Neural cell (in vitro differentiated cells): ENCODE measurements at regions not wholly inside any gene's neighbourhood (a gene's known extent, or its start where the extent isn't known, plus 50 kb on each side); places are given as distances from the start of the nearest gene placed in this dataset.

Source experiments
- H2AFZ ChIP-seq: fragments of 200-600, 300-800 bp; sonication (generic), shearing (Covaris generic); 2 replicates; pipeline ENCODE4 v1.6.0; 2014; ENCODE audit warnings: low read depth, mild to moderate bottlenecking, antibody characterized with exemption, low read length, moderate library complexity
- H3F3A ChIP-seq: fragments of 200-600 bp; shearing (Covaris generic); 2 replicates; pipeline ENCODE4 v1.6.1; 2016; ENCODE audit warnings: mild to moderate bottlenecking, moderate library complexity, mixed read lengths, antibody characterized with exemption, low read length; ENCODE audit not compliant: insufficient read depth, poor library complexity, severe bottlenecking
- H3K27ac ChIP-seq: fragments of 200-600, 300-800 bp; sonication (generic), shearing (Covaris generic); 2 replicates; pipeline ENCODE4 v1.5.1; 2014; ENCODE audit warnings: mild to moderate bottlenecking, low read length, moderate library complexity
- H3K27me3 ChIP-seq: fragments of 300-800, 200-600 bp; sonication (generic), shearing (Covaris generic); 2 replicates; pipeline ENCODE4 v1.6.0; 2014; ENCODE audit warnings: mild to moderate bottlenecking, low read depth, low read length, moderate library complexity; ENCODE audit not compliant: insufficient read depth
- H3K36me3 ChIP-seq: fragments of 300-800, 200-600 bp; sonication (generic), shearing (Covaris generic); 2 replicates; pipeline ENCODE4 v1.5.1; 2014; ENCODE audit warnings: mild to moderate bottlenecking, antibody characterized with exemption, low read length, moderate library complexity; ENCODE audit not compliant: insufficient read depth
- H3K4me2 ChIP-seq: fragments of 300-800, 200-600 bp; sonication (generic), shearing (Covaris generic); 2 replicates; pipeline ENCODE4 v1.6.0; 2014; ENCODE audit warnings: mild to moderate bottlenecking, low read length
- H3K4me3 ChIP-seq: fragments of 300-800, 200-600 bp; sonication (generic), shearing (Covaris generic); 2 replicates; pipeline ENCODE4 v1.5.1; 2014; ENCODE audit warnings: mild to moderate bottlenecking, low read length, moderate library complexity
- H3K79me2 ChIP-seq: fragments of 200-600 bp; shearing (Covaris generic); replicated peaks from 2 replicates; pipeline ENCODE4 v1.6.0; 2014; ENCODE audit warnings: mild to moderate bottlenecking, low read length, moderate library complexity; ENCODE audit not compliant: insufficient read depth
- H3K9ac ChIP-seq: fragments of 300-800, 200-600 bp; sonication (generic), shearing (Covaris generic); 2 replicates; pipeline ENCODE4 v1.6.1; 2016; ENCODE audit warnings: mild to moderate bottlenecking, low read length, mixed read lengths
- H3K9me2 ChIP-seq: fragments of 200-600 bp; shearing (Covaris generic); 2 replicates; pipeline ENCODE4 v1.6.1; 2016; ENCODE audit warnings: mild to moderate bottlenecking, low read length, mixed read lengths; ENCODE audit not compliant: insufficient read depth
- H3K9me3 ChIP-seq: fragments of 200-600, 300-800 bp; sonication (generic), shearing (Covaris generic); 2 replicates; pipeline ENCODE4 v1.6.1; 2016; ENCODE audit warnings: mild to moderate bottlenecking, mixed run types, low read length, moderate library complexity, mixed read lengths
- H4K20me1 ChIP-seq: fragments of 200-600 bp; shearing (Covaris generic); 2 replicates; pipeline ENCODE4 v1.6.1; 2016; ENCODE audit warnings: mild to moderate bottlenecking, mixed run types; ENCODE audit not compliant: insufficient read depth
- CTCF ChIP-seq: fragments of 450-650 bp; IDR thresholded peaks from 2 replicates; pipeline ENCODE4 v1.5.1; 2014; ENCODE audit warnings: antibody characterized with exemption, mild to moderate bottlenecking, moderate library complexity; ENCODE audit not compliant: poor library complexity, severe bottlenecking
- EP300 ChIP-seq: fragments of 450-650 bp; conservative IDR thresholded peaks from 2 replicates; pipeline ENCODE4 v1.6.1; 2014; ENCODE audit warnings: antibody characterized with exemption, mild to moderate bottlenecking, moderate library complexity; ENCODE audit not compliant: poor library complexity, severe bottlenecking
- EZH2 ChIP-seq: fragments of 200-600, 300-800 bp; shearing (Covaris generic), sonication (generic); IDR thresholded peaks from 2 replicates; pipeline ENCODE4 v1.6.1; 2014; ENCODE audit warnings: antibody characterized with exemption, low read length, borderline replicate concordance, mild to moderate bottlenecking; ENCODE audit not compliant: insufficient read depth, poor library complexity, severe bottlenecking
- MXI1 ChIP-seq: fragments of 450-650 bp; conservative IDR thresholded peaks from 2 replicates; pipeline ENCODE4 v1.6.1; 2014; ENCODE audit warnings: antibody characterized with exemption, mild to moderate bottlenecking; ENCODE audit not compliant: poor library complexity, severe bottlenecking
- POLR2AphosphoS5 ChIP-seq: IDR thresholded peaks from 2 replicates; pipeline ENCODE4 v1.6.1; 2012
- RAD21 ChIP-seq: fragments of 450-650 bp; conservative IDR thresholded peaks from 2 replicates; pipeline ENCODE4 v1.6.1; 2014; ENCODE audit warnings: antibody characterized with exemption, mild to moderate bottlenecking, moderate library complexity
- REST ChIP-seq: IDR thresholded peaks from 2 replicates; pipeline ENCODE4 v1.6.1; 2012; ENCODE audit warnings: borderline replicate concordance
- SMC3 ChIP-seq: fragments of 450-650 bp; conservative IDR thresholded peaks from 2 replicates; pipeline ENCODE4 v1.6.1; 2014; ENCODE audit warnings: antibody characterized with exemption, mild to moderate bottlenecking, moderate library complexity; ENCODE audit not compliant: poor library complexity
- TAF1 ChIP-seq: IDR thresholded peaks from 2 replicates; pipeline ENCODE4 v1.6.1; 2012; ENCODE audit warnings: low read depth

- Histone ChIP-seq H4K20me1 (no peaks in the 10 kb centered on the region), H3K4me2 (no peak overlapping the region), H3K9me3 (peaks cover 16% of the 10 kb centered on the region), H3K79me2 (no peaks in the 10 kb centered on the region), H2AFZ (no peak overlapping the region), H3K9me2 (no peaks in the 10 kb centered on the region), H3K9ac (no peak overlapping the region), H3K27ac (no peak overlapping the region), H3K36me3 (no peaks in the 10 kb centered on the region), H3K27me3 (peaks cover 100% of the 10 kb centered on the region), H3F3A (no peaks in the 10 kb centered on the region), H3K4me3 (peak overlapping the region; percentile 56)
- TF ChIP-seq EZH2 (no peak), POLR2AphosphoS5 (no peak)
Measured at GRCh38 chr1:147080671-147081394, 91.4 kb downstream of the PRKAB2 start.

GRCh38 chr1:147080006-147080661, 92.1 kb downstream of the PRKAB2 start:
- Histone ChIP-seq H3K36me3 (no peaks in the 10 kb centered on the region), H3K4me2 (no peak overlapping the region), H3K9ac (no peak overlapping the region), H3K79me2 (no peaks in the 10 kb centered on the region), H4K20me1 (no peaks in the 10 kb centered on the region), H3K9me3 (peaks cover 16% of the 10 kb centered on the region), H2AFZ (no peak overlapping the region), H3F3A (no peaks in the 10 kb centered on the region), H3K27me3 (peaks cover 100% of the 10 kb centered on the region), H3K9me2 (no peaks in the 10 kb centered on the region), H3K4me3 (peak overlapping the region; percentile 56), H3K27ac (no peak overlapping the region)
- TF ChIP-seq POLR2AphosphoS5 (peak; percentile 17), CTCF (no peak)

GRCh38 chr1:147079400-147080005, 92.8 kb downstream of the PRKAB2 start:
- Histone ChIP-seq H3K36me3 (no peaks in the 10 kb centered on the region), H3F3A (no peaks in the 10 kb centered on the region), H3K9me3 (peaks cover 16% of the 10 kb centered on the region), H3K4me3 (peak overlapping the region; percentile 56), H3K27me3 (peaks cover 100% of the 10 kb centered on the region), H4K20me1 (no peaks in the 10 kb centered on the region), H3K4me2 (no peak overlapping the region), H3K9me2 (no peaks in the 10 kb centered on the region), H3K9ac (no peak overlapping the region), H3K79me2 (no peaks in the 10 kb centered on the region), H3K27ac (no peak overlapping the region), H2AFZ (no peak overlapping the region)
- TF ChIP-seq POLR2AphosphoS5, result no peak
- no peak for TF ChIP-seq EZH2
- TF ChIP-seq TAF1, result no peak
- no peak for TF ChIP-seq RAD21
- TF ChIP-seq MXI1, result no peak
- TF ChIP-seq SMC3, result no peak
- no peak for TF ChIP-seq CTCF
- no peak for TF ChIP-seq EP300
- no peak for TF ChIP-seq REST
